Left lung (tissue), 4 donors: ENCODE measurements at regions not wholly inside any gene's neighbourhood (a gene's known extent, or its start where the extent isn't known, plus 50 kb on each side); places are given as distances from the start of the nearest gene placed in this dataset.

Source experiments
- ATAC-seq: fragments of 200-7000 bp; cut with Tn5 transposase; one replicate; pipeline ENCODE4 v1.9.1; 2020; ENCODE audit warnings: moderate library complexity
- DNase-seq, 4 donors: peaks; one replicate each; pipeline ENCODE4 v3.0.0-alpha.2; 2013 to 2020
- H3K27ac ChIP-seq, 2 donors: fragments of 200-600 bp; sonication (generic) in 1 of 2; one replicate each; pipeline versions ENCODE4 v1.5.0 to v1.8.0; 2020 to 2021
- H3K27me3 ChIP-seq, 2 donors: fragments of 200-600 bp; sonication (generic) in 1 of 2; one replicate each; pipeline versions ENCODE4 v1.5.0 to v1.8.0; 2020 to 2021
- H3K36me3 ChIP-seq, 2 donors: fragments of 200-600 bp; sonication (generic) in 1 of 2; one replicate each; pipeline versions ENCODE4 v1.5.0 to v1.8.0; 2020 to 2021
- H3K4me1 ChIP-seq, 2 donors: fragments of 200-600 bp; one replicate each; pipeline ENCODE4 v1.8.0; 2021
- H3K4me3 ChIP-seq, 2 donors: fragments of 200-600 bp; sonication (generic) in 1 of 2; one replicate each; pipeline versions ENCODE4 v1.5.0 to v1.8.0; 2020 to 2021; ENCODE audit warnings: mild to moderate bottlenecking in 1 of 2
- H3K9me3 ChIP-seq, 2 donors: fragments of 200-600 bp; sonication (generic) in 1 of 2; one replicate each; pipeline versions ENCODE4 v1.5.0 to v1.8.0; 2020 to 2021
- intact Hi-C, 2 donors: fragments of 100-400 bp; cut with DNase I; formaldehyde crosslinking; loops; one replicate each; pipeline versions ENCODE4 v1.11.2 to v1.14.2; 2022
- TF ChIP-seq, protein P1 (sequence below), 2 donors: fragments of 200-600 bp; sonication (generic) in 1 of 2; IDR thresholded peaks; one replicate each; pipeline versions ENCODE4 v1.5.0 to v1.8.0; 2021; ENCODE audit warnings: antibody characterized with exemption in 2 of 2
- donor health status: DM: no; HTN: yes; CAD: no.
- donor health status: DM: no; HTN: no; CAD: no.

GRCh38 chr18:39205565-39206195, 1640.1 kb upstream of the CELF4 start:
- no peaks in the 10 kb centered on the region for H3K9me3 ChIP-seq
- no peaks in the 10 kb centered on the region for H3K27me3 ChIP-seq
- ATAC-seq (no peak), DNase-seq (no peak)
- no peak overlapping the region for H3K27ac ChIP-seq
- intact Hi-C loops = no loop called here
- no peak overlapping the region for H3K4me3 ChIP-seq
- H3K36me3 ChIP-seq = no peaks in the 10 kb centered on the region
- TF ChIP-seq, protein P1, sequence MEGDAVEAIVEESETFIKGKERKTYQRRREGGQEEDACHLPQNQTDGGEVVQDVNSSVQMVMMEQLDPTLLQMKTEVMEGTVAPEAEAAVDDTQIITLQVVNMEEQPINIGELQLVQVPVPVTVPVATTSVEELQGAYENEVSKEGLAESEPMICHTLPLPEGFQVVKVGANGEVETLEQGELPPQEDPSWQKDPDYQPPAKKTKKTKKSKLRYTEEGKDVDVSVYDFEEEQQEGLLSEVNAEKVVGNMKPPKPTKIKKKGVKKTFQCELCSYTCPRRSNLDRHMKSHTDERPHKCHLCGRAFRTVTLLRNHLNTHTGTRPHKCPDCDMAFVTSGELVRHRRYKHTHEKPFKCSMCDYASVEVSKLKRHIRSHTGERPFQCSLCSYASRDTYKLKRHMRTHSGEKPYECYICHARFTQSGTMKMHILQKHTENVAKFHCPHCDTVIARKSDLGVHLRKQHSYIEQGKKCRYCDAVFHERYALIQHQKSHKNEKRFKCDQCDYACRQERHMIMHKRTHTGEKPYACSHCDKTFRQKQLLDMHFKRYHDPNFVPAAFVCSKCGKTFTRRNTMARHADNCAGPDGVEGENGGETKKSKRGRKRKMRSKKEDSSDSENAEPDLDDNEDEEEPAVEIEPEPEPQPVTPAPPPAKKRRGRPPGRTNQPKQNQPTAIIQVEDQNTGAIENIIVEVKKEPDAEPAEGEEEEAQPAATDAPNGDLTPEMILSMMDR (IDR thresholded peaks at IDR 0.05) = no peak
- H3K4me1 ChIP-seq = no peaks in the 10 kb centered on the region

DNA sequence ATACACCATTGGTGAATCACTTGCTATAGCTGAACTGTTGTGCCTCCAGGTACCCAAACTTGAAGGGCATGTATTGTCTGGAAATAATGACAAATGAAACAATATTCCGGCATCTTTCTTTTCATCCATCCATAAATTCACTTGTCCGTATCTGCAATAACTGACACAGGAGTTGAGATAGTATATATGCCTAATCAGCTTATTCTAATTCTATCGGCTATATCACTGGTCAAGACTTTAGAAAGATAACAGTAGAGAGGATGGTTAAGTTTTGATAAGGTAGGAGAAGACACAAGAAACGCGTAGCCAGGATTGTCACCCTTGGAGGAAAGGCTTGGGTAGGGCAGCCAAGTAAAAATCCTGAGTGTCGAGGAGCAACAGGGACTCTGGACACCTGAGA, 1634.6 kb upstream of the CELF4 start:
- ATAC-seq = no peak
- TF ChIP-seq, protein P1 (IDR thresholded peaks at IDR 0.05) = no peak
- no peaks in the 10 kb centered on the region for H3K4me1 ChIP-seq
- no peaks in the 10 kb centered on the region for H3K36me3 ChIP-seq
- DNase-seq = no peak
- no peaks in the 10 kb centered on the region for H3K27me3 ChIP-seq
- no peak overlapping the region for H3K4me3 ChIP-seq
- no peaks in the 10 kb centered on the region for H3K9me3 ChIP-seq
- intact Hi-C loops = no loop called here
- no peak overlapping the region for H3K27ac ChIP-seq

- Histone ChIP-seq H3K4me1 (no peaks in the 10 kb centered on the region), H3K27ac (no peak overlapping the region), H3K27me3 (no peaks in the 10 kb centered on the region), H3K9me3 (no peaks in the 10 kb centered on the region), H3K36me3 (no peaks in the 10 kb centered on the region), H3K4me3 (no peak overlapping the region)
- ATAC-seq = no peak
- TF ChIP-seq, protein P1 (IDR thresholded peaks at IDR 0.05) = no peak
- intact Hi-C loops = no loop called here
- DNase-seq = no peak
Measured at GRCh38 chr18:39199231-39199855, 1633.7 kb upstream of the CELF4 start.

GRCh38 chr18:39198376-39198775, 1632.8 kb upstream of the CELF4 start:
- ATAC-seq (no peak), DNase-seq (no peak)
- Histone ChIP-seq H3K27ac (no peak overlapping the region), H3K9me3 (no peaks in the 10 kb centered on the region), H3K4me1 (no peaks in the 10 kb centered on the region), H3K36me3 (no peaks in the 10 kb centered on the region), H3K4me3 (no peak overlapping the region), H3K27me3 (no peaks in the 10 kb centered on the region)
- TF ChIP-seq, protein P1 (IDR thresholded peaks at IDR 0.05) = no peak
- intact Hi-C loops = no loop called here

- DNase-seq (no peak), ATAC-seq (no peak)
- no peaks in the 10 kb centered on the region for H3K36me3 ChIP-seq
- no peaks in the 10 kb centered on the region for H3K9me3 ChIP-seq
- TF ChIP-seq, protein P1 (IDR thresholded peaks at IDR 0.05) = no peak
- H3K27ac ChIP-seq = no peak overlapping the region
- H3K4me1 ChIP-seq = no peaks in the 10 kb centered on the region
- intact Hi-C loops = no loop called here
- no peak overlapping the region for H3K4me3 ChIP-seq
- no peaks in the 10 kb centered on the region for H3K27me3 ChIP-seq
Measured at GRCh38 chr18:39191931-39192330, 1626.3 kb upstream of the CELF4 start.
